Psoas muscle (tissue), 7 donors: ENCODE measurements at regions not wholly inside any gene's neighbourhood (a gene's known extent, or its start where the extent isn't known, plus 50 kb on each side); places are given as distances from the start of the nearest gene placed in this dataset.

ENCODE experiments used
- ATAC-seq, 4 donors: fragments of 200-7000 bp; cut with Tn5 transposase; one replicate each; pipeline ENCODE4 v1.9.1; 2020; ENCODE audit warnings: moderate library complexity in 3 of 4, mild to moderate bottlenecking in 2 of 4
- DNase-seq, 2 donors: peaks; one replicate each; pipeline ENCODE4 v3.0.0-alpha.2; 2020
- H3K27ac ChIP-seq: fragments of 200-600 bp; one replicate; pipeline ENCODE4 v1.8.0; 2022
- H3K27me3 ChIP-seq, 3 donors: fragments of 200-600 bp in 1 of 3; one replicate each; pipeline versions ENCODE4 v1.6.1 to v1.8.0; 2013 to 2022; ENCODE audit warnings: low read length in 2 of 3, mild to moderate bottlenecking in 2 of 3, moderate library complexity in 1 of 3; ENCODE audit not compliant: insufficient read depth in 3 of 3
- H3K36me3 ChIP-seq, 2 donors: fragments of 200-600 bp in 1 of 2; one replicate each; pipeline versions ENCODE4 v1.6.1 to v1.8.0; 2013 to 2022; ENCODE audit warnings: low read depth in 1 of 2, mild to moderate bottlenecking in 1 of 2, moderate library complexity in 1 of 2; ENCODE audit not compliant: insufficient read depth in 1 of 2
- H3K4me1 ChIP-seq: fragments of 200-600 bp; one replicate; pipeline ENCODE4 v1.8.0; 2022
- H3K4me3 ChIP-seq: fragments of 200-600 bp; one replicate; pipeline ENCODE4 v1.8.0; 2022; ENCODE audit warnings: mild to moderate bottlenecking
- H3K9me3 ChIP-seq: fragments of 200-600 bp; one replicate; pipeline ENCODE4 v1.8.0; 2022
- WGBS, 3 donors: extraction: QIAGEN DNeasy Blood & Tissue Kit; methylation state at CpG; one replicate each; pipeline versions ENCODE4 v1.1.6 to v1.1.7; 2013; 5-methylcytosine and 5-hydroxymethylcytosine counted together
- intact Hi-C, 2 donors: fragments of 100-400 bp; cut with DNase I; formaldehyde crosslinking; loops; one replicate each; pipeline versions ENCODE4 v1.11.0 to v1.14.2; 2022
- TF ChIP-seq, protein P1 (sequence below): fragments of 200-600 bp; IDR thresholded peaks from one replicate; pipeline ENCODE4 v1.8.0; 2022; ENCODE audit warnings: antibody characterized with exemption
- donor health status: healthy with polysubstance abuse.
- donor health status: DM: no; HTN: no; CAD: no; lungs with moderate emphysema.
- donor health status: Bipolar disorder and iron deficiency.
- donor health status: healthy.
- donor health status: DM: yes; HTN: yes; CAD: no.
- donor health status: DM: no; HTN: no; CAD: no.
- donor health status: DM: yes; HTN: yes; CAD: no.

- no peak for ATAC-seq
- TF ChIP-seq, protein P1, sequence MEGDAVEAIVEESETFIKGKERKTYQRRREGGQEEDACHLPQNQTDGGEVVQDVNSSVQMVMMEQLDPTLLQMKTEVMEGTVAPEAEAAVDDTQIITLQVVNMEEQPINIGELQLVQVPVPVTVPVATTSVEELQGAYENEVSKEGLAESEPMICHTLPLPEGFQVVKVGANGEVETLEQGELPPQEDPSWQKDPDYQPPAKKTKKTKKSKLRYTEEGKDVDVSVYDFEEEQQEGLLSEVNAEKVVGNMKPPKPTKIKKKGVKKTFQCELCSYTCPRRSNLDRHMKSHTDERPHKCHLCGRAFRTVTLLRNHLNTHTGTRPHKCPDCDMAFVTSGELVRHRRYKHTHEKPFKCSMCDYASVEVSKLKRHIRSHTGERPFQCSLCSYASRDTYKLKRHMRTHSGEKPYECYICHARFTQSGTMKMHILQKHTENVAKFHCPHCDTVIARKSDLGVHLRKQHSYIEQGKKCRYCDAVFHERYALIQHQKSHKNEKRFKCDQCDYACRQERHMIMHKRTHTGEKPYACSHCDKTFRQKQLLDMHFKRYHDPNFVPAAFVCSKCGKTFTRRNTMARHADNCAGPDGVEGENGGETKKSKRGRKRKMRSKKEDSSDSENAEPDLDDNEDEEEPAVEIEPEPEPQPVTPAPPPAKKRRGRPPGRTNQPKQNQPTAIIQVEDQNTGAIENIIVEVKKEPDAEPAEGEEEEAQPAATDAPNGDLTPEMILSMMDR, result no peak
- intact Hi-C loops, result loop anchor here in 1 of 2 donors (10.0 kb wide), 1 partner anchor 302 kb away; the partner anchor contains the start of gene SOX9
These were observed 305.5 kb downstream of the SOX9 start for GRCh38 chr17:72426321-72426720.

DNA sequence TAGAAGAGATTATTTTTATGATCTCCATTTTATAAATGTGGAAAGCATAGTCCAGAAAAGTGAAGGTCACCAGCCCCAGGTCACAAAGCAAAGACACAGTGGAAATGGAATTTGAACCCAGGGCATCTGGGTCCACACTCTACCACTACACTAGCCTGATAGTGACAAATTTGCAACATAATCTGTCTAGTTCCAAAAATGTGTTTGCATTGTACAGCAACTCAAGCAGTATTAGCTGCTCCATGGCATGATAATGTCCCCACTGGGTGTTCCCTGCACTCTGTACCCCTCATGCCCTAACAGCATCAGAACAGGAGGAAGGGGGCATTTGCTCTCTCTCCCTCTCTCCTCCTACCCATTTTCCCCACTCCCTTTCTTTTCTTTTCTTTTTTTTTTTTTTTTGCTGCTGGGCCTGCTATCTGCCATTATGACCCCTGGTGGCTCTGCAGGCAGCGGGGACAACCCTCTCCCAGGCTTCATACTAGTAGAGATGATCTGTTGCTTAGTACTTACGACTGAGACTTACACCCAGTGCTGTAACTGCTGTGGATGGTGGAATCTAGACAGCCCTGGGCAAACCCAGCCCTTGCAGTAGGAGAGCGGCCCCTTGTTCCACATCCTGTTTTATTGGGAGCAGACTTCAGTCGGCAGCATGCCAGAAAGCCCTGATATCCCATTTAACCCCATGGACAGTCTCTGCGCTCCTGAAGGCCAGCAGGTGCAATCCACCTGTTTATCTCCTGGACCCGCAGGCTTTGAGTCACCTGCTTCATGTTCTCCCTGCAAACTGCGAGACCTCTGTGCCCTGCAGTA is 306.3 kb downstream of the SOX9 start:
- H3K4me1 ChIP-seq, result no peaks in the 10 kb centered on the region
- H3K9me3 ChIP-seq, result no peaks in the 10 kb centered on the region
- no peaks in the 10 kb centered on the region for H3K36me3 ChIP-seq
- ATAC-seq (no peak), DNase-seq (no peak)
- WGBS, 3 donors, result 71 to 74% (median 72%) methylated on average over 7 of the region's 7 CpGs
- H3K27ac ChIP-seq, result no peak overlapping the region
- intact Hi-C loops, result loop anchor here in 1 of 2 donors (10.0 kb wide), 1 partner anchor 302 kb away; the partner anchor contains the start of gene SOX9
- no peaks in the 10 kb centered on the region for H3K27me3 ChIP-seq
- TF ChIP-seq, protein P1, result no peak
- no peak overlapping the region for H3K4me3 ChIP-seq

More at GRCh38 chr17:72426321-72426720, 305.5 kb downstream of the SOX9 start:
- Histone ChIP-seq H3K4me1 (peaks cover 4% of the 10 kb centered on the region), H3K36me3 (no peaks in the 10 kb centered on the region), H3K27ac (no peak overlapping the region), H3K27me3 (no peaks in the 10 kb centered on the region), H3K9me3 (no peaks in the 10 kb centered on the region), H3K4me3 (no peak overlapping the region)
- no peak for DNase-seq
- WGBS, 3 donors, result 77 to 83% (median 80%) methylated on average over 4 of the region's 4 CpGs

DNA sequence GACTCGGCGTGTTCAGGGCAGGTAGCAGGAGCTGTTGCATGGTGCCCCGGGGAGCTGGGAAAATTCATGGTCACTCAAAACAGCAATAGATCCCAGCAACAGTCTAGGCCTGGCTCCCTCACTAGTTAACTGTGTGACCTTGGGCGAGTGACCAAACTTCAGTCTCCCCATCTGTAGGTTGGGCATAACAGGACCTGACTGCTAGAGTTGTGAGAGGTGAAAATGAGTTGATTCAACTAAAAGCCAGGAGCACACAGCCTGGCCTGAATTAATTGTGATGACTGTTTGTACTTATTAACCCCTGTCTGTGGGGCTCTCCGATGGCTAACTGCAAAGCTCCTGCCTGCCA is 306.9 kb downstream of the SOX9 start:
- H3K9me3 ChIP-seq, result no peaks in the 10 kb centered on the region
- H3K36me3 ChIP-seq, result no peaks in the 10 kb centered on the region
- intact Hi-C loops, result loop anchor here in 1 of 2 donors (10.0 kb wide), 1 partner anchor 303 kb away; the partner anchor contains the start of gene SOX9

GRCh38 chr17:72429066-72429638 is 308.3 kb downstream of the SOX9 start:
- intact Hi-C loops, result loop anchor here in 1 of 2 donors (10.0 kb wide), 1 partner anchor 304 kb away; the partner anchor contains the start of gene SOX9
- ATAC-seq, result no peak

More for the DNA sequence above, 306.9 kb downstream of the SOX9 start:
- H3K4me3 ChIP-seq, result no peak overlapping the region
- 85 to 94% (median 89%) methylated on average over 5 of the region's 5 CpGs for WGBS, 3 donors
- no peak for ATAC-seq
- TF ChIP-seq, protein P1, result no peak
- H3K4me1 ChIP-seq, result no peaks in the 10 kb centered on the region
- no peaks in the 10 kb centered on the region for H3K27me3 ChIP-seq
- DNase-seq, result no peak
- no peak overlapping the region for H3K27ac ChIP-seq

More at GRCh38 chr17:72429066-72429638, 308.3 kb downstream of the SOX9 start:
- no peak overlapping the region for H3K27ac ChIP-seq
- 89 to 90% (median 89%) methylated on average over 4 of the region's 4 CpGs for WGBS, 3 donors
- no peaks in the 10 kb centered on the region for H3K36me3 ChIP-seq
- no peaks in the 10 kb centered on the region for H3K4me1 ChIP-seq
- no peaks in the 10 kb centered on the region for H3K27me3 ChIP-seq
- H3K9me3 ChIP-seq, result no peaks in the 10 kb centered on the region
- TF ChIP-seq, protein P1, result no peak
- no peak overlapping the region for H3K4me3 ChIP-seq
- no peak for DNase-seq
